GM12874 (cell line): ENCODE measurements at regions not wholly inside any gene's neighbourhood (a gene's known extent, or its start where the extent isn't known, plus 50 kb on each side); places are given as distances from the start of the nearest gene placed in this dataset.

Experiments used
- TF ChIP-seq, protein P1 (sequence below): IDR thresholded peaks from 2 replicates; pipeline ENCODE4 v1.5.1; 2011; ENCODE audit warnings: low read depth, mild to moderate bottlenecking, control low read depth, low read length, moderate library complexity; ENCODE audit not compliant: insufficient read depth

DNA sequence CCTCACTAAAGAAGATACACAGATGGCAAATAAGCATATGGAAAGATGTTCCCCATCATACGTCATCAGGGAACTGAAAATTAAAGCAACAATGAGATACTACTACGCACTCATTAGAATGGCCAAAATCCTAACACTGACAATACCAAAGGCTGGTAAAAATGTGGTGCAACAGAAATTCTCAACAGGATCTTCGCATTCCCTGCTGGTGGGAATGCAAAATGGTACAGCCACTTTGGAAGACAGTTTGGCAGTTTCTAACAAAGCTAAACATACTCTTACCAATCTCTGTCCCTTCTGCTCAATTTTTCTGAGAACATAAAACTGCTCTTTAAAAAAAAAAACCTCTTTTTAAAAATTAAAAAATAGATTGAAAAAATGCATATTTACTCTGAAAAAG lies 300.2 kb downstream of the FBXW7 start:
- TF ChIP-seq, protein P1, sequence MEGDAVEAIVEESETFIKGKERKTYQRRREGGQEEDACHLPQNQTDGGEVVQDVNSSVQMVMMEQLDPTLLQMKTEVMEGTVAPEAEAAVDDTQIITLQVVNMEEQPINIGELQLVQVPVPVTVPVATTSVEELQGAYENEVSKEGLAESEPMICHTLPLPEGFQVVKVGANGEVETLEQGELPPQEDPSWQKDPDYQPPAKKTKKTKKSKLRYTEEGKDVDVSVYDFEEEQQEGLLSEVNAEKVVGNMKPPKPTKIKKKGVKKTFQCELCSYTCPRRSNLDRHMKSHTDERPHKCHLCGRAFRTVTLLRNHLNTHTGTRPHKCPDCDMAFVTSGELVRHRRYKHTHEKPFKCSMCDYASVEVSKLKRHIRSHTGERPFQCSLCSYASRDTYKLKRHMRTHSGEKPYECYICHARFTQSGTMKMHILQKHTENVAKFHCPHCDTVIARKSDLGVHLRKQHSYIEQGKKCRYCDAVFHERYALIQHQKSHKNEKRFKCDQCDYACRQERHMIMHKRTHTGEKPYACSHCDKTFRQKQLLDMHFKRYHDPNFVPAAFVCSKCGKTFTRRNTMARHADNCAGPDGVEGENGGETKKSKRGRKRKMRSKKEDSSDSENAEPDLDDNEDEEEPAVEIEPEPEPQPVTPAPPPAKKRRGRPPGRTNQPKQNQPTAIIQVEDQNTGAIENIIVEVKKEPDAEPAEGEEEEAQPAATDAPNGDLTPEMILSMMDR: no peak

DNA sequence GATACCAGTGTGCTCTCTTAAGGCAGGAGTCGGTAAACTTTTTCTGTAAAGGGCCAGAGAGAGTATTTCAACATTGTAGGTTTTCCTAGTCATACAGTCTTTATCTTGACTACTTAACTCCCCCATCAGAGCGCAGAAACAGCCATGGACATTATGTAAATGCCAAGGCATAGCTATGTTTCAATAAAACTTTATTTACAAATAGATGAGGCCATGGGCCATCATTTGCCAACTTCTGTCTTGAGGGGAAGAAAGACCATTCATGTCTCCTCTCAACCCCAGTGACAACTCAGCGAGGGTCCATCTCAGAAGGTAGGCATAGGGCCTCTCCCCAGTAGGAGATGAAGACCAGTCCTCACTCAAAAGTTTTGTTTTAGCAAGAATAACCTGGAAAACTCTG lies 301.3 kb downstream of the FBXW7 start:
- TF ChIP-seq, protein P1: no peak

DNA sequence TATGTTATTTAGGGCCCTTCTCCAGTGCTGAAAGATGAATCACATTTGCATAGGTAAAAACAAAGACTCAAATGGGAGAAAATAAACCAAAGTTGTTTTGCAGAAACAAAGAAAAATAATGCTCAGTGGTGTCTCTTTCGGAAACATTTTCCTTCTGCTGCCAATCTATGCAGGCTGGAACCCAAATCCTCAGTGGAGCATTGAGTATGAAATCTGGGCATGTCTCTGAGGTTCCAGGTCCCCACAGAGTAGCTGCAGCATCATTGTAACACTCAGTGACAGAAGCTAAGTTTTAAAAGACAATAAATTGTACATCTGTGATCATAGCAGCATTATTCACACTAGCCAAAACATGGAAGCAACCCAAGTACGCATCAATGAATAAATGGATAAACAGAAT lies 303.6 kb downstream of the FBXW7 start:
- TF ChIP-seq, protein P1: no peak

DNA sequence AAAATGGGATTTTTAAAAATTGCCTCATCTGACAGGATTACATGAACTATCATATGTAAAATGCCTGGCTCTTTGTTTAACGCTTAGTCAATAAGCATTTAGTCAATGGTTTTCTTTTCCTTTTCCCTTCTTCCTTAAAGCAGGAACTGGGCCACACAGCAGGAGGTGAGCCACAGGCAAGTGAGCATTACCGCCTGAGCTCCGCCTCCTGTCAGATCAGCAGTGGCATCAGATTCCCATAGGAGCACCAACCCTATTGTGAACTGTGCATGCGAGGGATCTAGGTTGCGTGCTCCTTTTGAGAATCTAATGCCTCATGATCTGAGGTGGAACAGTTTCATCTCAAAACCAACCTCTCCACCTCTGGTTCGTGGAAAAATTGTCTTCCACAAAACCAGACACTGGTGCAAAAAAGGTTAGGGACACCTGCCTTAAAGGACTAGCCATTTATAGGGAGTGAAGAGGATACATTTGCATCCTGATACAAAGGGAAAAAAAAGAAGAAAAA lies 306.1 kb downstream of the FBXW7 start:
- TF ChIP-seq, protein P1: no peak

DNA sequence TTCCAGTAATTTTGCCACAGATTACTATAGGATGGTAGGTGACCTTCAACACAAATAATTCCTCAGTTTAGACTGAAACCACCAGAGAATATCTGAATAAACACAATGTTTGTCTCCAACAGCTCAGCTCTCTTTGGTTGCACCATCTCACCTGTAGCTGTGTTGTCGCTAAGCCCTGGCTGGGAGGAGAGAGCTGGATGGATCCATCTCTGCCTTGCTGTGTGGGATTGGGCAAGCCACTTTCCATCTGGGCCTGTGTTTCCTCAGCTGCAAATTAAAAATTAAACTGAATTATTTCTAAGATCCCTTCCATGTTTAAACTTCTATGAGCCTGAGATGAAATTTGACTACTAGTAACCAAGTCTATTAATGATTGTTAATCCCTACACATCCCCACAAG lies 310.2 kb downstream of the FBXW7 start:
- TF ChIP-seq, protein P1: no peak

DNA sequence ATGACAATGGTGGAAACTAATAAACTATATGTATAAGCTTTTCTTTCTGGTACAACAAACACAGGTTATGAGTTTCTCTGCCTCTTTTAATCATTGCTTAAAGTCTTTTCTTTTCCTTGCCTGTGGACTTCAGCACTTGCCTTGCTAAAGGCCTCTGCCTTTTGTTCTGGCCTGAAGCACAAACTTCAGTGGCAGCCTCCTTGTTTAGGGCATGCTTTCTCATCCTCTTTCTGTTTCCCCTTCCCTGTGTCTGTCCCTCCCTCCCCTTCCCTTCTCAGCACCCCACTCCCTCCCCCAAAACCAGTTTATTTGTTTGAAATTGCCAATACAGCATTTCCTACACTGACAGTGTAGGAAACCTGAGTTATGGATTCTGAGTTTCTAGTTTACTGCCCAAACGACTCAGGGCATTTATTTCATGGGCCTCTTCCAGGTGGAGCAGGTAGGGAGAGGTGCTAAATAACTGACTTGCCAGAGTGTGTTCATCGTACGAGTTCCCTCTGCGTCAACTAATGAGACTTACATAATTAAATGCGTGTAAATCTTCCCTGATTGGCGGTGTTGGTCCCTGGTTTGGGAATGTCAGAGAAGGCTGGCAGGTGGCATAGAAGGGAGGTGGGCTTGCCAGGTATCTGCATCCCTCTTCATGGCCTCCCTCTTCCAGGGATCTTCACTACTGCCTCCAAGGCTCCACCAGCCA lies 311.0 kb downstream of the FBXW7 start:
- TF ChIP-seq, protein P1: no peak

DNA sequence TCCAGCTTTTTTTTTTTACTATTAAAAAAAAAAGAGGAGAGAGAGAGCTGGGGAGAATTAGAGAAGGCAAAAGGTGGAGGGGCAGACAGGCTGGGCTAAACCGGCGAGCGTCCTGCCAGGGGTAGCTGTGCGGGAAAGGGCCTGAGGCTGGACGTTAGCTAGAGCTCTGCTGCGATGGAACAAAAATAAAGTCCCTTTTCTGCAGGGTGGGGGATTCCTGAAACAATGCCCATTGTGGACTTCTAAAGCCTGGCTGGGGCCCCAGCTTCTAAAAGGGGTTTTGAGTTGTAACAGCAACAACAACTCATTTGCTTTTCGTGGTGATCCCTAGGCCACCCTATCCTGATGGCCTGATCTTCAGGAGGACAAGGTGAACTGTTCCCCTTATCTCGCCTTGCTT lies 311.7 kb downstream of the FBXW7 start:
- TF ChIP-seq, protein P1: no peak
